ENCODE measurements at regions not wholly inside any gene's neighbourhood (a gene's known extent, or its start where the extent isn't known, plus 50 kb on each side); places are given as distances from the start of the nearest gene placed in this dataset.

DNA sequence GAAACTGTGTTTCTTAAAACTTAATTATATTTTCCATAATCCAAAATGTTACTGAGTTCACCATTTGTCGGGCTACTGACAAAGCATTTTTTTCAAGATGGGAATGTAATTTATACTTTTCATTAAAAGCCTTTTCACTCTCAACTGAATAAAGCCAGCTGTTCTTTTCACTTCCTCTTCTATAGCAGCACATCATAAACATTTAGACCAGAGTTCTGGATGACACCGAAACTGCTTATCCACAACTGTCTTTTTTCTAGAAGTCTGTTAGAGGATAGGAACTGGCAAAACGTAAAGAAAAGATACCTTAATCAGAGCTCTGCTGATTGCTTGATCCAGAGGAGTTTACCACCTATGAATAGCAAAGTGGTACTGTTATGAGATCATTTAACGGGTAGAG is 594.7 kb downstream of the ADGRL2 start:
- Histone ChIP-seq H3K27me3 (ENCODE audit: insufficient read depth, low read length) (no peaks in the 10 kb centered on the region), H3K27ac (ENCODE audit: low read length) (no peak overlapping the region), H3K9me3 (ENCODE audit: insufficient read depth, low read depth, low read length) (no peaks in the 10 kb centered on the region), H3K4me1 (ENCODE audit: insufficient read depth, low read length) (no peaks in the 10 kb centered on the region), H3K36me3 (ENCODE audit: insufficient read depth, low read depth, low read length) (no peaks in the 10 kb centered on the region), H3K4me3 (ENCODE audit: low read length) (no peak overlapping the region), H3K9ac (ENCODE audit: low read depth, low read length) (no peak overlapping the region)

DNA sequence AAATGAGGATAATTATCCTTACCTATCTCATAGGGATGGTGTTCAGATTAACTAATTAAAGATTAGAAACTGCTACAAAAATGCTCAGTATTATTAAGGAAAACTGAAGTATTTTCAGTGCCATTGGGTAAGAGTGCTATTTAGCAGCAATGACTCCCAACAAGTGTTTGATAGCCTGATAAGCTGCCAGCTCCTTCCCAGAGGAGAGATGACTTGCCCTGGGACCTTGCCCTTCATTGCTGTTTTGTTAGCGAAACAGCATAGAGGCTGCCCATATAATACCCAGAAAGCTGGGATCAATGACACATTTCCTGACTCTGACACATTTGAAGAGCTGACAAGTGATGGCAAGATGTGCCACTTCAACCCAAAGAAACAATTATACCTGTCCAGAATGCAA is 592.2 kb downstream of the ADGRL2 start:
- Histone ChIP-seq H3K27ac (ENCODE audit: low read length) (no peak overlapping the region), H3K36me3 (ENCODE audit: insufficient read depth, low read depth, low read length) (no peaks in the 10 kb centered on the region)

DNA sequence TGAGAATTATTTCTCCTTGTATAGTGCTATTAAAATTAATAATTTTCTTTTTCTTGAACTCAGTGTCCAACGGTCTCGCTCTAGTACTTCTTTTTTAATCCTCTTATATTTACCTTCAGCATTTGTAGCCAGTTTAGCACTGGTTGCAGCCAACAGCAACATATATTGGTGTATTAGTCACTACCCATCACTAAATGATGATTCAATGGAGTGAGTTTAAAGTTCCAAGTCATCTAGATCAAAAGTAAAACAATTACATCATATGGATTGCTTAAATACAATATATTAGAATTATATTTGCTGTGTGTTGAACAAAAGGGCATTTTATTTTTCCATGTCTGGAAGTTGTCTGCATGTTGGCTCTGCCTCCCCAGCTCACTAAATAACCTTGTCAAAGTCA is 591.8 kb downstream of the ADGRL2 start:
- Histone ChIP-seq H3K36me3 (ENCODE audit: insufficient read depth, low read depth, low read length) (no peaks in the 10 kb centered on the region), H3K9me3 (ENCODE audit: insufficient read depth, low read depth, low read length) (no peaks in the 10 kb centered on the region), H3K4me1 (ENCODE audit: insufficient read depth, low read length) (no peaks in the 10 kb centered on the region), H3K4me3 (ENCODE audit: low read length) (no peak overlapping the region), H3K27ac (ENCODE audit: low read length) (no peak overlapping the region), H3K9ac (ENCODE audit: low read depth, low read length) (no peak overlapping the region), H3K27me3 (ENCODE audit: insufficient read depth, low read length) (no peaks in the 10 kb centered on the region)

More for the DNA sequence above, 592.2 kb downstream of the ADGRL2 start:
- Histone ChIP-seq H3K9ac (ENCODE audit: low read depth, low read length) (no peak overlapping the region), H3K27me3 (ENCODE audit: insufficient read depth, low read length) (no peaks in the 10 kb centered on the region), H3K4me1 (ENCODE audit: insufficient read depth, low read length) (no peaks in the 10 kb centered on the region), H3K9me3 (ENCODE audit: insufficient read depth, low read depth, low read length) (no peaks in the 10 kb centered on the region), H3K4me3 (ENCODE audit: low read length) (no peak overlapping the region)

DNA sequence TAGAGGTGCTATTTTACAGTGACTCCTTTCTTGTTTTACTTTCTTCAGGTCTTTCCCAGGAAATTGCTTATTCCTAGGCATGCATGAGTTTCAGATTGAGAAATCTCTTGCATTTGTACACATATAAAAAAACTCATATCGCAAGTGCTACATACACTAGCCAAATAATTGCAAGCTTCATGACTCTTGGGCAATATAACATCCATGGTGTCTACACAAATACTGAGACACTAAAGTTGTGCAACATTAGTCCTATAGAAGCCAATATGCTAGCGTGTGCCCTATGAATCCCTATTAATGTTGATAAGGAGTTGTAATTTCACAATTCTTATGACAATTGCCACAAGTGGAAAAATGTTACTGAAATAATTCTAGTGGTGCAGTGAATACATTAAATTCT is 591.0 kb downstream of the ADGRL2 start:
- H3K27ac ChIP-seq (ENCODE audit: low read length) = no peak overlapping the region
- no peaks in the 10 kb centered on the region for H3K36me3 ChIP-seq (ENCODE audit: insufficient read depth, low read depth, low read length)
- no peak overlapping the region for H3K9ac ChIP-seq (ENCODE audit: low read depth, low read length)
- H3K4me3 ChIP-seq (ENCODE audit: low read length) = no peak overlapping the region
- no peaks in the 10 kb centered on the region for H3K27me3 ChIP-seq (ENCODE audit: insufficient read depth, low read length)
- H3K9me3 ChIP-seq (ENCODE audit: insufficient read depth, low read depth, low read length) = no peaks in the 10 kb centered on the region
- H3K4me1 ChIP-seq (ENCODE audit: insufficient read depth, low read length) = no peaks in the 10 kb centered on the region

DNA sequence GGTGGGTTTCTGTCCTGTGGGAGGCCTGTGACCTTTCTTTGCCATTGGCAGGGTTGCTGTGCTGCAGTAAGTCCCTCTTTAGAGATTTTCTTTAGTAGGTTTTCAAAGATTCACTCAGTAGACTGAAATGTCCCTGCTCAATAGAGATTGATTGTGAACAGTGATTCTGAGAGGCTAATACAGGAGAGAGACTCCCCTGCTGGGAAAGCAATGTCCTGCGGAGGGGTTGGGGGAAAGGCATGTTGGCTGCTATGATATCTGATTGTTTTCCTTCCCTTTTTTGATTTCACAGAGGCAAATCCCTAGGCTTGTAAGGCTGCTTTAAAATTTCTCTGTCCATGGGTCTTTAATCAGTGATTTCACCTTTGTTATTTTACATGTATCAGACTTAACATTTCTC is 589.9 kb downstream of the ADGRL2 start:
- Histone ChIP-seq H3K9ac (ENCODE audit: low read depth, low read length) (no peak overlapping the region), H3K4me1 (ENCODE audit: insufficient read depth, low read length) (no peaks in the 10 kb centered on the region), H3K27ac (ENCODE audit: low read length) (no peak overlapping the region)

DNA sequence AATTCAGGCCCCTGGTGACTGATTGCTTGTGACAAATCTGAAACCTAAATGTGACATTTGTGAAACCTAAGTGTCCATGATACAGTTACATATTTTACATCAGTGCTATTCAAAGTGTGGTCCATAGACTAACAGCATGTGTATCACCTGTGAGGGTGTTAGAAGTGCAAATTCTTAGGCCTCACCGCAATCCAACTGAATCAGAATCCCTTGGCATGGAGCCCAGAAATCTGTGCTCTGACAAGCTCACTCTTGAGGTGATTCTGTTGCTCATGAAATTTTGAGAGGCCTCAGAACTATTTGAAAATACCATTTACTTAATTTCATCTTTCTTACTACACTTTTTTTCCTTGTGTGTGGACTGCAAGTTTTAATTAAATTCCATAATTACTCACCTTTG is 587.9 kb downstream of the ADGRL2 start:
- no peaks in the 10 kb centered on the region for H3K9me3 ChIP-seq (ENCODE audit: insufficient read depth, low read depth, low read length)
- no peak overlapping the region for H3K9ac ChIP-seq (ENCODE audit: low read depth, low read length)
- no peak overlapping the region for H3K27ac ChIP-seq (ENCODE audit: low read length)
- no peak overlapping the region for H3K4me3 ChIP-seq (ENCODE audit: low read length)
- no peaks in the 10 kb centered on the region for H3K27me3 ChIP-seq (ENCODE audit: insufficient read depth, low read length)
- no peaks in the 10 kb centered on the region for H3K36me3 ChIP-seq (ENCODE audit: insufficient read depth, low read depth, low read length)
- H3K4me1 ChIP-seq (ENCODE audit: insufficient read depth, low read length) = no peaks in the 10 kb centered on the region

More for the DNA sequence above, 589.9 kb downstream of the ADGRL2 start:
- H3K4me3 ChIP-seq (ENCODE audit: low read length) = no peak overlapping the region
- no peaks in the 10 kb centered on the region for H3K27me3 ChIP-seq (ENCODE audit: insufficient read depth, low read length)
- H3K36me3 ChIP-seq (ENCODE audit: insufficient read depth, low read depth, low read length) = no peaks in the 10 kb centered on the region
- no peaks in the 10 kb centered on the region for H3K9me3 ChIP-seq (ENCODE audit: insufficient read depth, low read depth, low read length)

DNA sequence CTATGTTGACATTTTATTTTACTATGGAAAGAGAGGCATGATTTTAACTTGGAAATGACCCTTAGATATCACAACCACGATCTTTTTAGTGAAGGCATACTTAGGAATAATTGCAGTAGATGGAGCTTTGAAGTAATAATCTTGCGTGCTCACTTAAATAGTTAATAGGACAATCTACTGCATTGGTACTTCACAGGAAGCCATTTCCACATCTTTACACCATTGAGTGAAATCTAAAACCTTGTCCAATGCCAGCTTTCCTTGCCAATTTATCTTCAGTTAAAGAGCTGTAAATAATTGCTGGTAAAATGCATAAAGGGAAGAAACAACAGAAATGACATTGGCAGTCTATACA is 586.3 kb downstream of the ADGRL2 start:
- no peak overlapping the region for H3K9ac ChIP-seq (ENCODE audit: low read depth, low read length)
- no peak overlapping the region for H3K27ac ChIP-seq (ENCODE audit: low read length)
- no peaks in the 10 kb centered on the region for H3K27me3 ChIP-seq (ENCODE audit: insufficient read depth, low read length)
- no peak overlapping the region for H3K4me3 ChIP-seq (ENCODE audit: low read length)
- no peaks in the 10 kb centered on the region for H3K4me1 ChIP-seq (ENCODE audit: insufficient read depth, low read length)
- H3K36me3 ChIP-seq (ENCODE audit: insufficient read depth, low read depth, low read length) = no peaks in the 10 kb centered on the region
- no peaks in the 10 kb centered on the region for H3K9me3 ChIP-seq (ENCODE audit: insufficient read depth, low read depth, low read length)

DNA sequence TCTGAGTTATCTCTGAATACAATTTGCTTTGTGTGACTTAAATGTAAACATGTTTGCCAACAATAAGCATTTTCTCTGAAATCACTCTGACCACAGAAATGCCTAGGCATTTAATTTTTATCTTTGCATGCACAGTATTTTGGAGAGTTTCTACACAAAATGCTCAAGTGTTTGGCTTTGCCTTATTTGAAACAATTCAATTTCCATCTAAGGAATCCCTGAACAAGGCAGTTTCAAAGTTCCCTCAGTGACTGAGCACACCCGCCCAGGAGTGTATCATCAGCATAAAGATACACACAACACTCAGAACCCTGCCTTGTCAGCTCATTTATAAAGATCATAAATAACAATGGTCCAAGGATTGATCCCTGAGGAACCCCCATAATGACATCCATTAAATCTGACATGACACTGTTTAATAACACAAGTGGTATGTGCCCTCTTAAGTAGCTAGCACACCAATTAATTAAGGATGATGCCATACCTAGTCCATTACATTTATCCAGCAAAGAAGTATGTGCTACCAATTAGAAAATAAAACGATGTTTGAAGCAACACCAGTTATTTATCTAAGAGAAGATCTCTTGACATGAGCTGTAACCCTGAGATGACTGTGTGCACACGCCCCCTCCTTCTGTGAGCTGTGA is 585.8 kb downstream of the ADGRL2 start:
- H3K27me3 ChIP-seq (ENCODE audit: insufficient read depth, low read length) = no peaks in the 10 kb centered on the region
- no peaks in the 10 kb centered on the region for H3K36me3 ChIP-seq (ENCODE audit: insufficient read depth, low read depth, low read length)
- H3K4me3 ChIP-seq (ENCODE audit: low read length) = no peak overlapping the region
- no peaks in the 10 kb centered on the region for H3K9me3 ChIP-seq (ENCODE audit: insufficient read depth, low read depth, low read length)
- no peaks in the 10 kb centered on the region for H3K4me1 ChIP-seq (ENCODE audit: insufficient read depth, low read length)
- H3K27ac ChIP-seq (ENCODE audit: low read length) = no peak overlapping the region
- no peak overlapping the region for H3K9ac ChIP-seq (ENCODE audit: low read depth, low read length)

DNA sequence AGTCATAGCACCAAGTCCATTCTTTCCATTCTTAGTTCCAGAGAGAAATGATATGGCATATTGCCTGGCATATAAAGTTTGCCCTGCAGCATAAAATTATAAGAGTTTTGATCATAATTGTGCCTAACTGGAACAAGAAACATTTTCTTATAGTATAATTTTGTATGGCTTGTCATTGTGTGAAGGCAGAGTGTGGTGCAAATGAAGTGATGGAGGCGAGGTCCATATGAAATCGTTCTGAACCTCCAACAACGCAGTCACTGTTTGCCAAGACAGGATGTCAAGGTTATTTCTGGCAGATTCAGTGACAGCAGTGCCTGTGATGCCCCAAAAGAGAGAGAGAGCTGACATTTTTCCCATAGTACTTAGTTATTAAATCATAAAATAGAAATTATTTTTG is 584.0 kb downstream of the ADGRL2 start:
- H3K27me3 ChIP-seq (ENCODE audit: insufficient read depth, low read length) = no peaks in the 10 kb centered on the region
- no peaks in the 10 kb centered on the region for H3K4me1 ChIP-seq (ENCODE audit: insufficient read depth, low read length)
- no peak overlapping the region for H3K9ac ChIP-seq (ENCODE audit: low read depth, low read length)
- H3K27ac ChIP-seq (ENCODE audit: low read length) = no peak overlapping the region
- H3K36me3 ChIP-seq (ENCODE audit: insufficient read depth, low read depth, low read length) = no peaks in the 10 kb centered on the region
- no peaks in the 10 kb centered on the region for H3K9me3 ChIP-seq (ENCODE audit: insufficient read depth, low read depth, low read length)
- H3K4me3 ChIP-seq (ENCODE audit: low read length) = no peak overlapping the region

DNA sequence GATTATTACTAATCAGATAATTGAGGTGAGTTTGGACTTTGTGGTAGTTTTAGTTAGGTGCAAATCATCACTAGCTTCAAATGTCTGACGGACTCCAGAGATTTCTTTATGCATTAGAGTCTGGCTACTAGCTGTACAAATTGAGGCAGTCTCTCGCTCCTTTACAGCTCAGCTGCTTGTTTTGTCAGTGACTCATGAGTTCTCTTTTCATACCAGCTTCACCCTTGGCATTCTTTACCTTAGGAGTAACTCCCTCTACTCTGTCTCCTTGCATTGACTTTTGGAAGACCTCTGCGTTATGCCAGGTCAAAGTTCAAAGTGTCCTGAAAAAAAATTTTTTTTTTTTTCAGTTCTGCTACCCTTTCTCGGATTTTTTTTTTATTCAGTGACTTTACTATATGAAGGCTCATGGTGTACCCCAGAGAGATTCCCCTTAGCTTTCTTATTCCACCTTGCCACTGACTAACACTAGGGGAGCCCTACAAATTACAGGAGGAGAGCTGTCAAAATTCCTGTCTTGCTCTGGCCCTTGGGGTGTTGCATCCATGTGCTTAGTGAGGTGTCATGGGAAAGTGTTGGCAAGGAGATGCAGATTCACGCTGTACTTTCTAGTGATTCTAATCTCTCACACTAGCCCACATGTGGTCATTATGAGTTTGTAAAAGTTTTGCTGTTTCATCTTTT is 576.6 kb downstream of the ADGRL2 start:
- Histone ChIP-seq H3K36me3 (ENCODE audit: insufficient read depth, low read depth, low read length) (no peaks in the 10 kb centered on the region), H3K27me3 (ENCODE audit: insufficient read depth, low read length) (no peaks in the 10 kb centered on the region), H3K4me1 (ENCODE audit: insufficient read depth, low read length) (no peaks in the 10 kb centered on the region), H3K27ac (ENCODE audit: low read length) (no peak overlapping the region), H3K4me3 (ENCODE audit: low read length) (no peak overlapping the region), H3K9ac (ENCODE audit: low read depth, low read length) (no peak overlapping the region), H3K9me3 (ENCODE audit: insufficient read depth, low read depth, low read length) (no peaks in the 10 kb centered on the region)

DNA sequence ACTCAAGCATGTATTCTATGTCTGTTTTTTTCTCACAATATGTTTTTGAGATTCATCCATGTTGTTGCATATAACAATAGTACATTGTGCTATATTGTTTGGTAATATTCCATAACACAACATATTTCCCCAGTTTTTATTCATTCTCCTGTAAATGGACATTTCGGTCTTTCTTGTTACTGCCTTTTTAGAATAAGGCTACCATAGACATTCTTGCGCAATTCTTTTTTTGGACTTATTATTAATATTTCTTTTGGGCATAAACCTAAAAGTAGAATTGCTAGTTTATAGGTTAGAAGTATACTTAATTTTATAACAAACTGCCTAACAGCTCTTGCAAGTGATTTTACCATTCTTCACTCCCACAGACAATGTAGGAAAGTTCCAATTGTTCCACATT is 573.0 kb downstream of the ADGRL2 start:
- Histone ChIP-seq H3K4me1 (ENCODE audit: insufficient read depth, low read length) (no peaks in the 10 kb centered on the region), H3K4me3 (ENCODE audit: low read length) (no peak overlapping the region), H3K27ac (ENCODE audit: low read length) (no peak overlapping the region), H3K9ac (ENCODE audit: low read depth, low read length) (no peak overlapping the region), H3K9me3 (ENCODE audit: insufficient read depth, low read depth, low read length) (no peaks in the 10 kb centered on the region), H3K36me3 (ENCODE audit: insufficient read depth, low read depth, low read length) (no peaks in the 10 kb centered on the region), H3K27me3 (ENCODE audit: insufficient read depth, low read length) (no peaks in the 10 kb centered on the region)

DNA sequence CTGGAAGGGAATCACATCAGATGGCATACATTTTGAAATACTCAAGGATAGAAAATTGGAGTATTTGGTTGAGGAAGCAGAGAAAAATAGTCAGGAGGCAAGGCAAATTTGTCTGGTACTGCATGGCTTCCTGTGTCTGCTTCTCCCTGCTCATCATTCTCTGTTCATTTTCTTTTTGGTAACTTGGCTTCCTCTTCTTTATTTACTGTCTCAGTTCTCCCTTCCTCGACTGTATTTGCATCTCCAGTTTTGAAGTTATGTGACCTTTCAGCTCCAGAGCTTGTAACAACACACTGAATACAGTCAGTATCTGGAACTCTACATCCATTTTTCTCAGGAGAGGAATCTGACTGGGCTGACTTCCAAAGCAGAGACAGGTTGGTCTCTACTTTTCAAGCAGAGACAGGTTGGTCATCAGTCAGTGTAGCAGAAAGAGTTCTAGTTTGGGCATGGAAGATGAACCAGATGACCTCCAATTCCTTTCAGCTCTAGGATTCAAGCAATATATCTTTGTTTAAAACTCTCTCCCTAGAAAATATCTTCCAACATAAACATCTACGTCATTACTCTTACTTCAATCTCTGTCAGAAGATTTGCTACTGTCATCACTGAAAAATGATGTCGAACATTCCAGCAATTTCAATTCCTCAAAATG is 571.2 kb downstream of the ADGRL2 start:
- Histone ChIP-seq H3K4me1 (ENCODE audit: insufficient read depth, low read length) (no peaks in the 10 kb centered on the region), H3K27ac (ENCODE audit: low read length) (no peak overlapping the region), H3K4me3 (ENCODE audit: low read length) (no peak overlapping the region), H3K9me3 (ENCODE audit: insufficient read depth, low read depth, low read length) (no peaks in the 10 kb centered on the region), H3K9ac (ENCODE audit: low read depth, low read length) (no peak overlapping the region), H3K27me3 (ENCODE audit: insufficient read depth, low read length) (no peaks in the 10 kb centered on the region), H3K36me3 (ENCODE audit: insufficient read depth, low read depth, low read length) (no peaks in the 10 kb centered on the region)
